ENCODE measurements at regions not wholly inside any gene's neighbourhood (a gene's known extent, or its start where the extent isn't known, plus 50 kb on each side); places are given as distances from the start of the nearest gene placed in this dataset.

GRCh38 chr2:155653176-155653575, 679.3 kb downstream of the NR4A2 start:
- Histone ChIP-seq H3K4ac (ENCODE audit: low read depth in 1 of 2, low read length in 2 of 2) (no peak overlapping the region), H3K36me3 (ENCODE audit: control insufficient read depth in 1 of 2, insufficient read depth in 2 of 2, low read depth in 1 of 2, low read length in 2 of 2) (no peaks in the 10 kb centered on the region), H3K79me1 (replicated peaks; ENCODE audit: low read length, poor library complexity, severe bottlenecking) (no peaks in the 10 kb centered on the region), H2AFZ (ENCODE audit: low read depth, low read length) (no peak overlapping the region), H3K23ac (ENCODE audit: low read length in 2 of 2) (no peak overlapping the region), H3K4me3 (ENCODE audit: insufficient read depth in 1 of 2, low read depth in 1 of 2, low read length in 2 of 2) (no peak overlapping the region), H3K14ac (ENCODE audit: low read length in 2 of 2) (no peak overlapping the region), H4K91ac (ENCODE audit: low read length) (no peak overlapping the region), H2BK12ac (ENCODE audit: low read length in 2 of 2) (no peak overlapping the region), H3K9me3 (ENCODE audit: control insufficient read depth, low read length) (no peaks in the 10 kb centered on the region), H2BK15ac (ENCODE audit: low read depth, poor library complexity, severe bottlenecking) (no peak overlapping the region), H3K18ac (ENCODE audit: low read depth in 1 of 2, low read length in 2 of 2) (no peak overlapping the region), H3K27ac (ENCODE audit: low read length, poor library complexity, severe bottlenecking) (no peak overlapping the region), H4K8ac (ENCODE audit: low read length) (no peak overlapping the region), H3K4me1 (ENCODE audit: control insufficient read depth, insufficient read depth, low read depth, low read length) (no peaks in the 10 kb centered on the region), H2BK120ac (ENCODE audit: low read depth, low read length) (no peak overlapping the region), H3K27me3 (ENCODE audit: control insufficient read depth in 1 of 2, insufficient read depth in 1 of 2, low read length in 2 of 2) (no peaks in the 10 kb centered on the region), H2AK5ac (ENCODE audit: low read length, severe bottlenecking) (no peak overlapping the region), H3K4me2 (ENCODE audit: low read length, poor library complexity, severe bottlenecking) (no peak overlapping the region), H3K9ac (ENCODE audit: low read length) (no peak overlapping the region), H2BK5ac (ENCODE audit: low read depth, low read length, poor library complexity, severe bottlenecking) (no peak overlapping the region)
- WGBS: no CpG with 5 or more reads among the region's 1 CpG
- DNase-seq: no peak

GRCh38 chr2:155651851-155652250, 680.7 kb downstream of the NR4A2 start:
- no peaks in the 10 kb centered on the region for H3K36me3 ChIP-seq (ENCODE audit: control insufficient read depth in 1 of 2, insufficient read depth in 2 of 2, low read depth in 1 of 2, low read length in 2 of 2)
- H4K8ac ChIP-seq (ENCODE audit: low read length): no peak overlapping the region
- H3K14ac ChIP-seq (ENCODE audit: low read length in 2 of 2): no peak overlapping the region
- no peak overlapping the region for H3K27ac ChIP-seq (ENCODE audit: low read length, poor library complexity, severe bottlenecking)
- H2BK12ac ChIP-seq (ENCODE audit: low read length in 2 of 2): no peak overlapping the region
- H3K4me3 ChIP-seq (ENCODE audit: insufficient read depth in 1 of 2, low read depth in 1 of 2, low read length in 2 of 2): no peak overlapping the region
- H3K9me3 ChIP-seq (ENCODE audit: control insufficient read depth, low read length): no peaks in the 10 kb centered on the region
- H3K23ac ChIP-seq (ENCODE audit: low read length in 2 of 2): no peak overlapping the region
- no peak overlapping the region for H2BK120ac ChIP-seq (ENCODE audit: low read depth, low read length)
- no peak overlapping the region for H3K9ac ChIP-seq (ENCODE audit: low read length)
- H3K4ac ChIP-seq (ENCODE audit: low read depth in 1 of 2, low read length in 2 of 2): no peak overlapping the region
- H2AFZ ChIP-seq (ENCODE audit: low read depth, low read length): no peak overlapping the region
- H2BK15ac ChIP-seq (ENCODE audit: low read depth, poor library complexity, severe bottlenecking): no peak overlapping the region
- DNase-seq: no peak
- 93% methylated on average over 6 of the region's 6 CpGs for WGBS
- no peak overlapping the region for H4K91ac ChIP-seq (ENCODE audit: low read length)
- no peak overlapping the region for H2BK5ac ChIP-seq (ENCODE audit: low read depth, low read length, poor library complexity, severe bottlenecking)
- no peaks in the 10 kb centered on the region for H3K4me1 ChIP-seq (ENCODE audit: control insufficient read depth, insufficient read depth, low read depth, low read length)
- H3K27me3 ChIP-seq (ENCODE audit: control insufficient read depth in 1 of 2, insufficient read depth in 1 of 2, low read length in 2 of 2): no peaks in the 10 kb centered on the region
- no peak overlapping the region for H3K4me2 ChIP-seq (ENCODE audit: low read length, poor library complexity, severe bottlenecking)
- no peak overlapping the region for H2AK5ac ChIP-seq (ENCODE audit: low read length, severe bottlenecking)
- H3K18ac ChIP-seq (ENCODE audit: low read depth in 1 of 2, low read length in 2 of 2): no peak overlapping the region
- no peaks in the 10 kb centered on the region for H3K79me1 ChIP-seq (replicated peaks; ENCODE audit: low read length, poor library complexity, severe bottlenecking)

GRCh38 chr2:155645791-155646190, 686.7 kb downstream of the NR4A2 start:
- Histone ChIP-seq H4K8ac (ENCODE audit: low read length) (no peak overlapping the region), H3K27ac (ENCODE audit: low read length, poor library complexity, severe bottlenecking) (no peak overlapping the region), H3K4me3 (ENCODE audit: insufficient read depth in 1 of 2, low read depth in 1 of 2, low read length in 2 of 2) (no peak overlapping the region), H2BK120ac (ENCODE audit: low read depth, low read length) (no peak overlapping the region), H2AFZ (ENCODE audit: low read depth, low read length) (no peak overlapping the region), H3K4me1 (ENCODE audit: control insufficient read depth, insufficient read depth, low read depth, low read length) (no peaks in the 10 kb centered on the region), H3K18ac (ENCODE audit: low read depth in 1 of 2, low read length in 2 of 2) (no peak overlapping the region), H3K79me1 (replicated peaks; ENCODE audit: low read length, poor library complexity, severe bottlenecking) (no peaks in the 10 kb centered on the region), H2BK12ac (ENCODE audit: low read length in 2 of 2) (no peak overlapping the region), H2BK5ac (ENCODE audit: low read depth, low read length, poor library complexity, severe bottlenecking) (no peak overlapping the region), H3K4ac (ENCODE audit: low read depth in 1 of 2, low read length in 2 of 2) (no peak overlapping the region), H2BK15ac (ENCODE audit: low read depth, poor library complexity, severe bottlenecking) (no peak overlapping the region), H3K9me3 (ENCODE audit: control insufficient read depth, low read length) (no peaks in the 10 kb centered on the region), H3K4me2 (ENCODE audit: low read length, poor library complexity, severe bottlenecking) (no peak overlapping the region), H3K36me3 (ENCODE audit: control insufficient read depth in 1 of 2, insufficient read depth in 2 of 2, low read depth in 1 of 2, low read length in 2 of 2) (no peaks in the 10 kb centered on the region), H2AK5ac (ENCODE audit: low read length, severe bottlenecking) (no peak overlapping the region), H3K14ac (ENCODE audit: low read length in 2 of 2) (no peak overlapping the region), H4K91ac (ENCODE audit: low read length) (no peak overlapping the region), H3K27me3 (ENCODE audit: control insufficient read depth in 1 of 2, insufficient read depth in 1 of 2, low read length in 2 of 2) (no peaks in the 10 kb centered on the region), H3K9ac (ENCODE audit: low read length) (no peak overlapping the region), H3K23ac (ENCODE audit: low read length in 2 of 2) (no peak overlapping the region)
- no peak for DNase-seq

GRCh38 chr2:155643056-155643775, 689.3 kb downstream of the NR4A2 start:
- H2BK120ac ChIP-seq (ENCODE audit: low read depth, low read length): no peak overlapping the region
- no peaks in the 10 kb centered on the region for H3K79me1 ChIP-seq (replicated peaks; ENCODE audit: low read length, poor library complexity, severe bottlenecking)
- no peak overlapping the region for H2BK15ac ChIP-seq (ENCODE audit: low read depth, poor library complexity, severe bottlenecking)
- no peak overlapping the region for H3K4me2 ChIP-seq (ENCODE audit: low read length, poor library complexity, severe bottlenecking)
- H3K9me3 ChIP-seq (ENCODE audit: control insufficient read depth, low read length): no peaks in the 10 kb centered on the region
- H3K18ac ChIP-seq (ENCODE audit: low read depth in 1 of 2, low read length in 2 of 2): no peak overlapping the region
- H3K27ac ChIP-seq (ENCODE audit: low read length, poor library complexity, severe bottlenecking): no peak overlapping the region
- H2AFZ ChIP-seq (ENCODE audit: low read depth, low read length): no peak overlapping the region
- H3K27me3 ChIP-seq (ENCODE audit: control insufficient read depth in 1 of 2, insufficient read depth in 1 of 2, low read length in 2 of 2): no peaks in the 10 kb centered on the region
- H3K36me3 ChIP-seq (ENCODE audit: control insufficient read depth in 1 of 2, insufficient read depth in 2 of 2, low read depth in 1 of 2, low read length in 2 of 2): no peaks in the 10 kb centered on the region
- H2AK5ac ChIP-seq (ENCODE audit: low read length, severe bottlenecking): no peak overlapping the region
- H3K23ac ChIP-seq (ENCODE audit: low read length in 2 of 2): no peak overlapping the region
- no peak overlapping the region for H3K4ac ChIP-seq (ENCODE audit: low read depth in 1 of 2, low read length in 2 of 2)
- H4K8ac ChIP-seq (ENCODE audit: low read length): no peak overlapping the region
- H2BK5ac ChIP-seq (ENCODE audit: low read depth, low read length, poor library complexity, severe bottlenecking): no peak overlapping the region
- H2BK12ac ChIP-seq (ENCODE audit: low read length in 2 of 2): no peak overlapping the region
- H3K4me1 ChIP-seq (ENCODE audit: control insufficient read depth, insufficient read depth, low read depth, low read length): no peaks in the 10 kb centered on the region
- H4K91ac ChIP-seq (ENCODE audit: low read length): no peak overlapping the region
- WGBS: no CpG with 5 or more reads among the region's 2 CpGs
- no peak for DNase-seq
- no peak overlapping the region for H3K14ac ChIP-seq (ENCODE audit: low read length in 2 of 2)
- no peak overlapping the region for H3K4me3 ChIP-seq (ENCODE audit: insufficient read depth in 1 of 2, low read depth in 1 of 2, low read length in 2 of 2)
- H3K9ac ChIP-seq (ENCODE audit: low read length): no peak overlapping the region
